ENCODE measurements at regions not wholly inside any gene's neighbourhood (a gene's known extent, or its start where the extent isn't known, plus 50 kb on each side); places are given as distances from the start of the nearest gene placed in this dataset.

GRCh38 chr14:85222341-85222740, 307.6 kb upstream of the FLRT2 start:
- Mint-ChIP-seq H3K36me3 (ENCODE audit: low read depth) (no peaks in the 10 kb centered on the region), H3K9me3 (peaks cover 12% of the 10 kb centered on the region), H3K4me3 (no peak overlapping the region), H3K4me1 (ENCODE audit: low read depth) (no peaks in the 10 kb centered on the region), H3K27ac (no peak overlapping the region), H3K27me3 (no peaks in the 10 kb centered on the region)

GRCh38 chr14:85223667-85224066, 306.3 kb upstream of the FLRT2 start:
- no peaks in the 10 kb centered on the region for H3K4me1 Mint-ChIP-seq (ENCODE audit: low read depth)
- peaks cover 17% of the 10 kb centered on the region for H3K9me3 Mint-ChIP-seq
- H3K27me3 Mint-ChIP-seq, result no peaks in the 10 kb centered on the region
- no peak overlapping the region for H3K27ac Mint-ChIP-seq
- no peaks in the 10 kb centered on the region for H3K36me3 Mint-ChIP-seq (ENCODE audit: low read depth)
- no peak overlapping the region for H3K4me3 Mint-ChIP-seq

DNA sequence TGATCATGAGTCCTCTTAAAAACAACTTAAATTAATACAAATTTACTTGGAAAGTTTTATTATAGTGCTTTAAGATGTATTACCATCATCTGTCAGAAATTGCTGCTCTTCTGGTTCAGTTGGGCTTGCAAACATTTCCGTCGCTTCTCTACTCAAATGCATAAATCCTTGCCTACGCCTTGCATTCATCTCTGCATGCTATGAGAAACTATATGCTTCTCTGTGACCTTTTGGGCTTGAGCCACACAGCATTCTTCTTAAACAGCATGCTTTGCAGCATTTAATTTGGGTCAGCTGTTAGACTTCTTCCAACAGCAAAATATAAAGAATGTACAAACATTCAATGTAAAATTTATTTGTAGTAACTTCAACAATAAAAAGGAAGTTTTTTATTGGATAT, 305.7 kb upstream of the FLRT2 start:
- H3K36me3 Mint-ChIP-seq (ENCODE audit: low read depth), result no peaks in the 10 kb centered on the region
- H3K4me1 Mint-ChIP-seq (ENCODE audit: low read depth), result no peaks in the 10 kb centered on the region
- no peaks in the 10 kb centered on the region for H3K27me3 Mint-ChIP-seq
- peaks cover 18% of the 10 kb centered on the region for H3K9me3 Mint-ChIP-seq
- no peak overlapping the region for H3K27ac Mint-ChIP-seq
- H3K4me3 Mint-ChIP-seq, result no peak overlapping the region

GRCh38 chr14:85233756-85234155, 296.2 kb upstream of the FLRT2 start:
- no peaks in the 10 kb centered on the region for H3K4me1 Mint-ChIP-seq (ENCODE audit: low read depth)
- H3K27ac Mint-ChIP-seq, result no peak overlapping the region
- no peaks in the 10 kb centered on the region for H3K36me3 Mint-ChIP-seq (ENCODE audit: low read depth)
- H3K27me3 Mint-ChIP-seq, result no peaks in the 10 kb centered on the region
- peaks cover 24% of the 10 kb centered on the region for H3K9me3 Mint-ChIP-seq
- H3K4me3 Mint-ChIP-seq, result no peak overlapping the region

GRCh38 chr14:85234156-85235025, 295.6 kb upstream of the FLRT2 start:
- Mint-ChIP-seq H3K27me3 (no peaks in the 10 kb centered on the region), H3K27ac (no peak overlapping the region), H3K9me3 (peaks cover 22% of the 10 kb centered on the region), H3K36me3 (ENCODE audit: low read depth) (no peaks in the 10 kb centered on the region), H3K4me1 (ENCODE audit: low read depth) (no peaks in the 10 kb centered on the region), H3K4me3 (no peak overlapping the region)

DNA sequence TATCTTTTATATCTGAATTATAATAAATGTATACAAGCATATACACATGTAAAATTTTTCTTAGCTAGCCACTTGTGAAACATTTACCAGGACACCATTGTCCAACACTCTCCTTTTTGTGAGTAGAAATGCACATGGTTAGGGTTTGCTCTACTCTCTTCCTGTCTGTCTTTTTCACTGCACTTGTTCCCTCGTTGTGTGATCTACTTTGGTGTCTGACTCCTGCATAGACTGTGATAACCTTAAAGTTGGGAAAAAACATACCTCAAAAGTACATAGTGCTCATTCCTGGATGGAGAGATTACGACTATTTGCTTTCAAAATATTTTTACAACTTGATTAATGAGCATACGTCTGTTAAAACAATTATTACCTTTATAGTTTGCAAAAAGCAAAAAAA, 294.1 kb upstream of the FLRT2 start:
- Mint-ChIP-seq H3K4me3 (no peak overlapping the region), H3K9me3 (peaks cover 15% of the 10 kb centered on the region), H3K27ac (no peak overlapping the region), H3K27me3 (no peaks in the 10 kb centered on the region), H3K36me3 (ENCODE audit: low read depth) (no peaks in the 10 kb centered on the region), H3K4me1 (ENCODE audit: low read depth) (no peaks in the 10 kb centered on the region)

GRCh38 chr14:85236296-85236695, 293.6 kb upstream of the FLRT2 start:
- no peaks in the 10 kb centered on the region for H3K4me1 Mint-ChIP-seq (ENCODE audit: low read depth)
- no peak overlapping the region for H3K4me3 Mint-ChIP-seq
- no peaks in the 10 kb centered on the region for H3K36me3 Mint-ChIP-seq (ENCODE audit: low read depth)
- H3K27ac Mint-ChIP-seq, result no peak overlapping the region
- no peaks in the 10 kb centered on the region for H3K27me3 Mint-ChIP-seq
- H3K9me3 Mint-ChIP-seq, result peaks cover 13% of the 10 kb centered on the region

GRCh38 chr14:85239791-85240190, 290.2 kb upstream of the FLRT2 start:
- no peak overlapping the region for H3K4me3 Mint-ChIP-seq
- peaks cover 3% of the 10 kb centered on the region for H3K9me3 Mint-ChIP-seq
- no peak overlapping the region for H3K27ac Mint-ChIP-seq
- H3K4me1 Mint-ChIP-seq (ENCODE audit: low read depth), result no peaks in the 10 kb centered on the region
- no peaks in the 10 kb centered on the region for H3K27me3 Mint-ChIP-seq
- H3K36me3 Mint-ChIP-seq (ENCODE audit: low read depth), result no peaks in the 10 kb centered on the region

DNA sequence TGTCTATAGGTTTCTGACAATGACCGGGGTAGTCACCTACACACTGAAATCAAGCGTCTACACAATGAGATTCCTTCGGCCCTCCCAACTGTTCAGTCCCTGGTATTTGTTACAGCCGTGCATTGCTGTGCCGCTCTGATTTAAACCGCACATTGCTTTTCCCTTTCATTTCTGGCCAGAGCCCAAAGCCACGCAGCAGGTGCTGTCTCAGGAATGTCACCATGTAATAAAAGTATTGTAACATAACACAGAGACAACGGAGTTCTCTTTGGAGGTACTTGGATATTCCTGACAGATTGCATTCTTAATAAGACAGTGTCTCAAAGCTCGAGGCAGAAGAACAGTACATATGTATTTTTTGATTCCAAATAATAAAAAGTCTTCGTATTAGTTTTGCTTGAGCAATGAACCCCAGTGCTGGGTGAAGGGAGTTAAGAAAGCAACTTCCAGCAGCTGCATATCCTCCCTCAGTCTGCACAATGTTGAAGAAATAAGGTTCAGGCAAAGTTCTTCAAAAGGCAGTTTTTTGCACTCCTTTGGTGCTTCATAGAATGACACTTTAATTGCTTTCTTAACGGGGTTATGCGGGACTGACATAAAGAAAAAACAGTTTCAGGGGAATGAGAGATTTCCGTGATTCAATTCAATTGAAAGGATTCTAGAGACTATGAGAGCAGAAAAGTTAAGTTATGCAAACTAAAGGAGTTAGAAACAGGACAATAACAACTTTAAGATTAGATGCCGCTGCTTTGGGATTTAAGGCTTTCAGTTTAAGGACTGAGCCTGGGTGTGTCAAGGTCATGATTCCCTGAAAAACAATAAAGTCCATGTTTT, 288.7 kb upstream of the FLRT2 start:
- no peaks in the 10 kb centered on the region for H3K4me1 Mint-ChIP-seq (ENCODE audit: low read depth)
- H3K27ac Mint-ChIP-seq, result no peak overlapping the region
- H3K36me3 Mint-ChIP-seq (ENCODE audit: low read depth), result no peaks in the 10 kb centered on the region
- no peaks in the 10 kb centered on the region for H3K9me3 Mint-ChIP-seq
- no peaks in the 10 kb centered on the region for H3K27me3 Mint-ChIP-seq
- H3K4me3 Mint-ChIP-seq, result no peak overlapping the region

DNA sequence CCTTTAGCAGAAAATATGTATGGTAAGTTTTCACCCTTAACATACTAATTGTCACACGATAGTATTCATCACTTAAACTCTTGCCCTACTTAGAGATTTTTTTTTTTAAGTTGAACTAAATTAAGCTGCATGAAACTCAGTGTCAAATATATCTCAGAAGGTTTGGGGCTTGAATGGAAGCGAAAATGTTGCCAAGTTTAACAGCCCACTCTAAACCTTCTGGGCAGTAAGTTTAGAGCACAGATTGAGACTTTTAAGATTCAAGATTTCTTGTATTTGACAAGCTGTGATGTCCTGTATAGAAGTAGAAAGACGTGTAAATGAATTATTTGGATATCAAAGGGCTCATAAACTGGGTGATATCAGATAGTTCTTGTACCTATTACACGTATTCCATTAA, 287.3 kb upstream of the FLRT2 start:
- Mint-ChIP-seq H3K9me3 (no peaks in the 10 kb centered on the region), H3K27ac (no peak overlapping the region), H3K27me3 (no peaks in the 10 kb centered on the region), H3K4me3 (no peak overlapping the region), H3K4me1 (ENCODE audit: low read depth) (no peaks in the 10 kb centered on the region), H3K36me3 (ENCODE audit: low read depth) (no peaks in the 10 kb centered on the region)

DNA sequence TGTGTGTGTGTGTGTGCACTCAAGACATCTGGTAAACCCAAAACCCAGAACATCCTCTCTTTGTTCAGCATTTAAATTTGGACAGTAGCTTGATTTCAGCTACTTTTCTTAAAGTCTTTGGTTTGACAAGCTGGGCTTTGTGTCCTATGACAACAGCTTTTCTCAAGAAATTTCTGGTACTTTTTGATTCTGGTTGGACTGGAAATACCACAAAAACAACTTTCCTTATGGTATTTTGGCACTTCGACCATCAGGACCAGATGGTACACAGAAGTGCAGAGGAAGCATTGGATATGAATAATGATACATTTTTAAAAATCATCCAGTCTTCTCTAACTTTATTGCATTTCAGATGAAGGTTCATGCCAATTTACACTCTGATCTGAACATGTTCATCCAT, 286.6 kb upstream of the FLRT2 start:
- H3K4me3 Mint-ChIP-seq, result no peak overlapping the region
- no peaks in the 10 kb centered on the region for H3K9me3 Mint-ChIP-seq
- no peaks in the 10 kb centered on the region for H3K27me3 Mint-ChIP-seq
- H3K4me1 Mint-ChIP-seq (ENCODE audit: low read depth), result no peaks in the 10 kb centered on the region
- H3K36me3 Mint-ChIP-seq (ENCODE audit: low read depth), result no peaks in the 10 kb centered on the region
- no peak overlapping the region for H3K27ac Mint-ChIP-seq

- no peaks in the 10 kb centered on the region for H3K36me3 Mint-ChIP-seq (ENCODE audit: low read depth)
- H3K27me3 Mint-ChIP-seq, result no peaks in the 10 kb centered on the region
- peaks cover 4% of the 10 kb centered on the region for H3K9me3 Mint-ChIP-seq
- H3K4me3 Mint-ChIP-seq, result no peak overlapping the region
- no peak overlapping the region for H3K27ac Mint-ChIP-seq
- no peaks in the 10 kb centered on the region for H3K4me1 Mint-ChIP-seq (ENCODE audit: low read depth)
Observed at GRCh38 chr14:85247071-85247470, 282.9 kb upstream of the FLRT2 start.

GRCh38 chr14:85248881-85249635, 280.9 kb upstream of the FLRT2 start:
- Mint-ChIP-seq H3K27ac (no peak overlapping the region), H3K36me3 (ENCODE audit: low read depth) (no peaks in the 10 kb centered on the region)

GRCh38 chr14:85250414-85251189, 279.3 kb upstream of the FLRT2 start:
- Mint-ChIP-seq H3K36me3 (ENCODE audit: low read depth) (no peaks in the 10 kb centered on the region), H3K4me1 (ENCODE audit: low read depth) (no peaks in the 10 kb centered on the region), H3K27ac (no peak overlapping the region), H3K27me3 (no peaks in the 10 kb centered on the region), H3K9me3 (peaks cover 7% of the 10 kb centered on the region), H3K4me3 (no peak overlapping the region)

More at GRCh38 chr14:85248881-85249635, 280.9 kb upstream of the FLRT2 start:
- H3K27me3 Mint-ChIP-seq, result no peaks in the 10 kb centered on the region
- H3K9me3 Mint-ChIP-seq, result peaks cover 7% of the 10 kb centered on the region
- H3K4me3 Mint-ChIP-seq, result no peak overlapping the region
- H3K4me1 Mint-ChIP-seq (ENCODE audit: low read depth), result no peaks in the 10 kb centered on the region

All from stimulated activated naive CD8-positive, alpha-beta T cell treated with anti-CD3 and anti-CD28 coated beads, Interleukin-15, Interleukin-2, amounts not matched to agents 100 ng/mL and 50 ng/mL, for 24 hours (primary cell).